B cell (primary cell): ENCODE measurements at regions not wholly inside any gene's neighbourhood (a gene's known extent, or its start where the extent isn't known, plus 50 kb on each side); places are given as distances from the start of the nearest gene placed in this dataset.

Experiments used
- ATAC-seq: fragments of 200-7000 bp; cut with Tn5 transposase; one replicate; pipeline ENCODE4 v1.10.0; 2021; ENCODE audit warnings: low read depth, mild to moderate bottlenecking, moderate number of reproducible peaks, moderate library complexity
- CTCF ChIA-PET: fragments of 350-600 bp; sonication (Branson Sonifier 250); formaldehyde crosslinking; loops from one replicate; lab custom pipeline; 2021; ENCODE audit warnings: antibody characterized with exemption, inconsistent platforms; lab: Charles Lee
- POLR2A ChIA-PET: fragments of 350-600 bp; sonication (Branson Sonifier 250); formaldehyde crosslinking; loops from one replicate; lab custom pipeline; 2021; ENCODE audit warnings: antibody characterized with exemption; lab: Charles Lee
- DNase-seq: peaks from one replicate; pipeline ENCODE4 v3.0.0; 2013
- H2AFZ ChIP-seq: 2 replicates; pipeline ENCODE4 v1.6.1; 2012; ENCODE audit warnings: mild to moderate bottlenecking, low read depth, low read length; ENCODE audit not compliant: insufficient read depth, poor library complexity, severe bottlenecking
- H3K27ac ChIP-seq, 2 donors: 1 replicate in 1 of 2; 2 replicates in 1 of 2; pipeline ENCODE4 v1.5.1; 2012 to 2013; ENCODE audit warnings: low read length in 2 of 2, mild to moderate bottlenecking in 2 of 2, moderate library complexity in 1 of 2
- H3K27me3 ChIP-seq, 4 experiments: fragments of 200-600 bp in 1 of 4; sonication (generic) in 1 of 4; replicated peaks in 1 of 4; 1 replicate in 2 of 4; 2 replicates in 2 of 4; pipeline versions ENCODE4 v1.6.1 to v1.7.0; 2013 to 2016; ENCODE audit warnings: low read length in 3 of 4, mild to moderate bottlenecking in 2 of 4, mixed read lengths in 1 of 4, moderate library complexity in 1 of 4; ENCODE audit not compliant: insufficient read depth in 4 of 4, control insufficient read depth in 3 of 4; ENCODE audit errors: control extremely low read depth in 1 of 4
- H3K36me3 ChIP-seq, 2 experiments: replicated peaks in 1 of 2; 1 replicate in 1 of 2; 2 replicates in 1 of 2; pipeline versions ENCODE4 v1.6.1 to v1.7.1; 2013; ENCODE audit warnings: low read length in 1 of 2; ENCODE audit not compliant: insufficient read depth in 2 of 2, control insufficient read depth in 1 of 2; ENCODE audit errors: control extremely low read depth in 1 of 2, extremely low read depth in 1 of 2
- H3K4me1 ChIP-seq, 2 donors: fragments of 200-600 bp in 1 of 2; sonication (generic) in 1 of 2; 1 replicate in 1 of 2; 2 replicates in 1 of 2; pipeline versions ENCODE4 v1.5.1 to v1.6.1; 2013 to 2017; ENCODE audit warnings: low read length in 2 of 2; ENCODE audit not compliant: control insufficient read depth in 2 of 2, insufficient read depth in 2 of 2
- H3K4me2 ChIP-seq: replicated peaks from 2 replicates; pipeline ENCODE3; 2012; ENCODE audit warnings: mild to moderate bottlenecking, low read depth, low read length; ENCODE audit not compliant: poor library complexity, severe bottlenecking
- H3K4me3 ChIP-seq, 5 experiments: fragments of 200-600 bp in 1 of 5; sonication (generic) in 1 of 5; 1 replicate in 3 of 5; 2 replicates in 2 of 5; pipeline versions ENCODE4 v1.5.1 to v1.7.0; 2011 to 2016; ENCODE audit warnings: low read length in 4 of 5, mild to moderate bottlenecking in 4 of 5, low read depth in 2 of 5, control low read depth in 1 of 5, moderate library complexity in 1 of 5; ENCODE audit not compliant: insufficient read depth in 1 of 5; ENCODE audit errors: control extremely low read depth in 1 of 5, extremely low read depth in 1 of 5
- H3K79me2 ChIP-seq: fragments of 200-600 bp; sonication (generic); one replicate; pipeline ENCODE4 v1.6.0; 2016; ENCODE audit warnings: low read length; ENCODE audit not compliant: control insufficient read depth, insufficient read depth
- H3K9ac ChIP-seq: fragments of 200-600 bp; sonication (generic); 2 replicates; pipeline ENCODE4 v1.6.1; 2017; ENCODE audit warnings: mild to moderate bottlenecking, low read length, moderate library complexity
- H3K9me3 ChIP-seq, 3 donors: one replicate each; pipeline versions ENCODE4 v1.6.1 to v1.7.1; 2013; ENCODE audit warnings: low read length in 2 of 3; ENCODE audit not compliant: control insufficient read depth in 2 of 3, insufficient read depth in 1 of 3; ENCODE audit errors: control extremely low read depth in 1 of 3
- H4K20me1 ChIP-seq: 2 replicates; pipeline ENCODE4 v1.6.0; 2012; ENCODE audit warnings: mild to moderate bottlenecking, low read length; ENCODE audit not compliant: insufficient read depth, control insufficient read depth, poor library complexity, severe bottlenecking
- H3K27ac Mint-ChIP-seq: one replicate; pipeline ENCODE4 v1.8.0; 2021; ENCODE audit warnings: mixed read lengths
- H3K27me3 Mint-ChIP-seq: one replicate; pipeline ENCODE4 v1.8.0; 2021; ENCODE audit warnings: mixed read lengths
- H3K4me1 Mint-ChIP-seq: one replicate; pipeline ENCODE4 v1.8.0; 2021; ENCODE audit warnings: mixed read lengths
- H3K4me3 Mint-ChIP-seq: one replicate; pipeline ENCODE4 v1.8.0; 2021; ENCODE audit warnings: mixed read lengths
- H3K9me3 Mint-ChIP-seq: one replicate; pipeline ENCODE4 v1.8.0; 2022; ENCODE audit warnings: mixed read lengths; ENCODE audit not compliant: insufficient read depth
- EZH2 ChIP-seq: IDR thresholded peaks from 2 replicates; pipeline ENCODE4 v1.6.1; 2012; ENCODE audit warnings: borderline replicate concordance, low read depth, mild to moderate bottlenecking, moderate library complexity, low read length; ENCODE audit not compliant: insufficient read depth, poor library complexity, severe bottlenecking
- WGBS: methylation state at CpG from one replicate; pipeline ENCODE4 v1.1.5; 2013; ENCODE audit warnings: missing lambda C conversion rate; ENCODE audit not compliant: insufficient coverage; 5-methylcytosine and 5-hydroxymethylcytosine counted together
- intact Hi-C: fragments of 100-400 bp; cut with micrococcal nuclease; formaldehyde crosslinking; loops from one replicate; pipeline ENCODE4 v1.10.0; 2022
- TF ChIP-seq, protein P1 (sequence below): fragments of 200-600 bp; IDR thresholded peaks from one replicate; pipeline ENCODE4 v1.8.0; 2022; ENCODE audit warnings: antibody characterized with exemption, mild to moderate bottlenecking

DNA sequence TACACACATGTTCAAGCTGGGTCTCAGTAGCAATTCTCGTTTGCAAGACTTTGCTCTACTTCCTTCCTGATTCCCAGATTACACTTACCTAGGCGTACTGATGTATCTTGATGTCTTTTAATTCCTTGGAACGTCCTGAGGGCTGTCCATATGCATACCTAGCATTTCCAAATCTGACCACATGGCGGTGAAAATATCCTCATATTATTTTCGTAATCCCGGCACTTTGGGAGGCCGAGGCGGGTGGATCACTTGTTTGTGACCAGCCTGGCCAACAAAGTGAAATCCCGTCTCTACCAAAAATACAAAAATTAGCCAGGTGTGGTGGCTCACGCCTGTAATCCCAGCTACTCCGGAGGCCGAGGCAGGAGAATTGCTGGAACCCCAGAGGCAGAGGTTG, 1786.3 kb upstream of the TENM3 start:
- WGBS = 90% methylated on average over 12 of the region's 12 CpGs
- Histone ChIP-seq H3K4me3 (no peak overlapping the region), H4K20me1 (no peaks in the 10 kb centered on the region), H3K9me3 (no peaks in the 10 kb centered on the region), H3K4me2 (no peak overlapping the region), H3K36me3 (no peaks in the 10 kb centered on the region), H3K27me3 (no peaks in the 10 kb centered on the region), H3K4me1 (no peaks in the 10 kb centered on the region), H3K27ac (no peak overlapping the region), H3K9ac (no peak overlapping the region), H3K79me2 (no peaks in the 10 kb centered on the region), H2AFZ (no peak overlapping the region)
- Mint-ChIP-seq H3K27me3 (no peaks in the 10 kb centered on the region), H3K4me3 (no peak overlapping the region), H3K9me3 (no peaks in the 10 kb centered on the region), H3K4me1 (no peaks in the 10 kb centered on the region), H3K27ac (no peak overlapping the region)
- TF ChIP-seq EZH2 = no peak
- TF ChIP-seq, protein P1, sequence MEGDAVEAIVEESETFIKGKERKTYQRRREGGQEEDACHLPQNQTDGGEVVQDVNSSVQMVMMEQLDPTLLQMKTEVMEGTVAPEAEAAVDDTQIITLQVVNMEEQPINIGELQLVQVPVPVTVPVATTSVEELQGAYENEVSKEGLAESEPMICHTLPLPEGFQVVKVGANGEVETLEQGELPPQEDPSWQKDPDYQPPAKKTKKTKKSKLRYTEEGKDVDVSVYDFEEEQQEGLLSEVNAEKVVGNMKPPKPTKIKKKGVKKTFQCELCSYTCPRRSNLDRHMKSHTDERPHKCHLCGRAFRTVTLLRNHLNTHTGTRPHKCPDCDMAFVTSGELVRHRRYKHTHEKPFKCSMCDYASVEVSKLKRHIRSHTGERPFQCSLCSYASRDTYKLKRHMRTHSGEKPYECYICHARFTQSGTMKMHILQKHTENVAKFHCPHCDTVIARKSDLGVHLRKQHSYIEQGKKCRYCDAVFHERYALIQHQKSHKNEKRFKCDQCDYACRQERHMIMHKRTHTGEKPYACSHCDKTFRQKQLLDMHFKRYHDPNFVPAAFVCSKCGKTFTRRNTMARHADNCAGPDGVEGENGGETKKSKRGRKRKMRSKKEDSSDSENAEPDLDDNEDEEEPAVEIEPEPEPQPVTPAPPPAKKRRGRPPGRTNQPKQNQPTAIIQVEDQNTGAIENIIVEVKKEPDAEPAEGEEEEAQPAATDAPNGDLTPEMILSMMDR = no peak
- ChIA-PET POLR2A (no interaction called here), CTCF (no interaction called here)
- DNase-seq (no peak), ATAC-seq (no peak)
- intact Hi-C loops = no loop called here

- no CpG with 5 or more reads among the region's 6 CpGs for WGBS
- H3K27ac ChIP-seq = no peak overlapping the region
- intact Hi-C loops = no loop called here
- ChIA-PET CTCF (no interaction called here), POLR2A (no interaction called here)
- Mint-ChIP-seq H3K27ac (no peak overlapping the region), H3K9me3 (no peaks in the 10 kb centered on the region), H3K27me3 (no peaks in the 10 kb centered on the region), H3K4me1 (no peaks in the 10 kb centered on the region), H3K4me3 (no peak overlapping the region)
- H3K9me3 ChIP-seq = no peaks in the 10 kb centered on the region
- H3K9ac ChIP-seq = no peak overlapping the region
- H4K20me1 ChIP-seq = no peaks in the 10 kb centered on the region
- H3K4me3 ChIP-seq = no peak overlapping the region
- no peaks in the 10 kb centered on the region for H3K27me3 ChIP-seq
- H3K79me2 ChIP-seq = no peaks in the 10 kb centered on the region
- DNase-seq = no peak
- no peaks in the 10 kb centered on the region for H3K36me3 ChIP-seq
- no peak for ATAC-seq
- H2AFZ ChIP-seq = no peak overlapping the region
- TF ChIP-seq, protein P1 = no peak
- TF ChIP-seq EZH2 = no peak
- H3K4me1 ChIP-seq = no peaks in the 10 kb centered on the region
- H3K4me2 ChIP-seq = no peak overlapping the region
Measured at GRCh38 chr4:180462116-180462515, 1781.1 kb upstream of the TENM3 start.
